SU-DHL-6 (cell line): ENCODE measurements at regions not wholly inside any gene's neighbourhood (a gene's known extent, or its start where the extent isn't known, plus 50 kb on each side); places are given as distances from the start of the nearest gene placed in this dataset.

Experiments used
- H2AFZ ChIP-seq: fragments of 200-600 bp; sonication (generic); 2 replicates; pipeline ENCODE4 v1.6.1; 2014; ENCODE audit warnings: low read depth, mild to moderate bottlenecking, moderate library complexity, mixed read lengths, antibody characterized with exemption, low read length; ENCODE audit not compliant: severe bottlenecking
- H3F3A ChIP-seq: fragments of 200-600 bp; shearing (Covaris generic); 2 replicates; pipeline ENCODE4 v1.6.0; 2016; ENCODE audit warnings: antibody characterized with exemption, mild to moderate bottlenecking; ENCODE audit not compliant: insufficient read depth
- H3K27ac ChIP-seq: fragments of 200-600 bp; sonication (generic); 2 replicates; pipeline ENCODE4 v1.5.1; 2016; ENCODE audit warnings: low read depth, mild to moderate bottlenecking, low read length, moderate library complexity, mixed read lengths
- H3K27me3 ChIP-seq: fragments of 200-600 bp; sonication (generic), shearing (Covaris generic); 2 replicates; pipeline ENCODE4 v1.6.0; 2014; ENCODE audit warnings: mild to moderate bottlenecking, low read length
- H3K36me3 ChIP-seq: fragments of 200-600 bp; sonication (generic); 2 replicates; pipeline ENCODE4 v1.6.1; 2014; ENCODE audit warnings: mild to moderate bottlenecking, low read length, mixed read lengths
- H3K4me2 ChIP-seq: fragments of 300-600, 200-600 bp; shearing (Covaris generic), sonication (generic); 2 replicates; pipeline ENCODE4 v1.6.0; 2014; ENCODE audit warnings: low read length, low read depth, mild to moderate bottlenecking; ENCODE audit not compliant: poor library complexity, severe bottlenecking
- H3K4me3 ChIP-seq: fragments of 200-600 bp; sonication (generic); 2 replicates; pipeline ENCODE4 v1.5.1; 2014; ENCODE audit warnings: antibody characterized with exemption, low read length, mild to moderate bottlenecking, mixed read lengths; ENCODE audit not compliant: insufficient read depth, poor library complexity, severe bottlenecking
- H3K79me2 ChIP-seq: fragments of 200-600 bp; sonication (generic); 2 replicates; pipeline ENCODE4 v1.6.1; 2014; ENCODE audit warnings: mild to moderate bottlenecking, low read length, moderate library complexity; ENCODE audit not compliant: insufficient read depth
- H3K9ac ChIP-seq: fragments of 200-600 bp; sonication (generic); 2 replicates; pipeline ENCODE4 v1.7.0; 2014; ENCODE audit warnings: mild to moderate bottlenecking, low read length
- H3K9me2 ChIP-seq: fragments of 200-600 bp; sonication (generic); replicated peaks from 2 replicates; pipeline ENCODE4 v1.6.1; 2014; ENCODE audit warnings: low read length; ENCODE audit not compliant: insufficient read depth
- H3K9me3 ChIP-seq: fragments of 200-600 bp; sonication (generic); 2 replicates; pipeline ENCODE4 v1.6.1; 2014; ENCODE audit warnings: low read length, mixed read lengths; ENCODE audit not compliant: insufficient read depth
- H4K20me1 ChIP-seq: fragments of 200-600 bp; sonication (generic); 2 replicates; pipeline ENCODE4 v1.6.1; 2014; ENCODE audit warnings: low read depth, mild to moderate bottlenecking, antibody characterized with exemption, low read length, moderate library complexity, mixed read lengths
- CTCF ChIP-seq: fragments of 200-600 bp; sonication (generic); IDR thresholded peaks from one replicate; pipeline ENCODE4 v1.5.1; 2017; ENCODE audit warnings: antibody characterized with exemption, mild to moderate bottlenecking, low read length, moderate library complexity; ENCODE audit not compliant: insufficient read depth, poor library complexity, severe bottlenecking
- EZH2phosphoT487 ChIP-seq: fragments of 200-600 bp; sonication (generic), shearing (Covaris generic); conservative IDR thresholded peaks from 2 replicates; pipeline ENCODE4 v1.6.1; 2018; ENCODE audit warnings: mild to moderate bottlenecking, antibody characterized with exemption, low read length, moderate library complexity, mixed read lengths

GRCh38 chr2:39897273-39897672 is 118.2 kb upstream of the THUMPD2 start:
- no peaks in the 10 kb centered on the region for H3F3A ChIP-seq
- H3K9ac ChIP-seq: no peak overlapping the region

GRCh38 chr2:39894082-39894481 is 115.0 kb upstream of the THUMPD2 start:
- no peak overlapping the region for H3K27ac ChIP-seq
- H3K9me2 ChIP-seq: no peaks in the 10 kb centered on the region
- no peak overlapping the region for H3K4me2 ChIP-seq
- TF ChIP-seq EZH2phosphoT487 (no peak), CTCF (no peak)
- H2AFZ ChIP-seq: no peak overlapping the region
- H3K9me3 ChIP-seq: no peaks in the 10 kb centered on the region
- H3K27me3 ChIP-seq: no peaks in the 10 kb centered on the region
- no peaks in the 10 kb centered on the region for H4K20me1 ChIP-seq
- no peaks in the 10 kb centered on the region for H3K79me2 ChIP-seq
- H3K9ac ChIP-seq: no peak overlapping the region
- H3K4me3 ChIP-seq: no peak overlapping the region
- no peaks in the 10 kb centered on the region for H3K36me3 ChIP-seq
- no peaks in the 10 kb centered on the region for H3F3A ChIP-seq

More at GRCh38 chr2:39897273-39897672, 118.2 kb upstream of the THUMPD2 start:
- H2AFZ ChIP-seq: no peak overlapping the region
- H3K27ac ChIP-seq: no peak overlapping the region
- H3K36me3 ChIP-seq: no peaks in the 10 kb centered on the region
- TF ChIP-seq CTCF (no peak), EZH2phosphoT487 (no peak)
- H4K20me1 ChIP-seq: no peaks in the 10 kb centered on the region
- no peaks in the 10 kb centered on the region for H3K9me2 ChIP-seq
- no peaks in the 10 kb centered on the region for H3K27me3 ChIP-seq
- no peak overlapping the region for H3K4me2 ChIP-seq
- H3K9me3 ChIP-seq: no peaks in the 10 kb centered on the region
- H3K79me2 ChIP-seq: no peaks in the 10 kb centered on the region
- H3K4me3 ChIP-seq: no peak overlapping the region

- no peaks in the 10 kb centered on the region for H3K27me3 ChIP-seq
- no peaks in the 10 kb centered on the region for H3F3A ChIP-seq
- no peak overlapping the region for H3K27ac ChIP-seq
- no peaks in the 10 kb centered on the region for H4K20me1 ChIP-seq
- H3K79me2 ChIP-seq: no peaks in the 10 kb centered on the region
- no peak overlapping the region for H3K9ac ChIP-seq
- no peaks in the 10 kb centered on the region for H3K9me2 ChIP-seq
- TF ChIP-seq EZH2phosphoT487 (no peak), CTCF (no peak)
- H3K4me3 ChIP-seq: no peak overlapping the region
- no peak overlapping the region for H2AFZ ChIP-seq
- H3K36me3 ChIP-seq: no peaks in the 10 kb centered on the region
- H3K9me3 ChIP-seq: no peaks in the 10 kb centered on the region
- no peak overlapping the region for H3K4me2 ChIP-seq
Measured at GRCh38 chr2:39893616-39894015, 114.6 kb upstream of the THUMPD2 start.

- H3F3A ChIP-seq: no peaks in the 10 kb centered on the region
- no peaks in the 10 kb centered on the region for H4K20me1 ChIP-seq
- H3K4me2 ChIP-seq: no peak overlapping the region
- H3K27me3 ChIP-seq: no peaks in the 10 kb centered on the region
- no peaks in the 10 kb centered on the region for H3K36me3 ChIP-seq
- H3K4me3 ChIP-seq: no peak overlapping the region
- no peak overlapping the region for H2AFZ ChIP-seq
- no peak overlapping the region for H3K27ac ChIP-seq
- H3K9me3 ChIP-seq: no peaks in the 10 kb centered on the region
- H3K9me2 ChIP-seq: no peaks in the 10 kb centered on the region
- H3K79me2 ChIP-seq: no peaks in the 10 kb centered on the region
- no peak overlapping the region for H3K9ac ChIP-seq
- TF ChIP-seq CTCF (no peak), EZH2phosphoT487 (no peak)
Measured at GRCh38 chr2:39881948-39882347, 102.9 kb upstream of the THUMPD2 start.
